ENCODE measurements at regions not wholly inside any gene's neighbourhood (a gene's known extent, or its start where the extent isn't known, plus 50 kb on each side); places are given as distances from the start of the nearest gene placed in this dataset.
"Not testable (repeated sequence)": the region's sequence is repeated elsewhere in the genome, so short reads cannot be mapped to it uniquely, and the experiment has no call there.

DNA sequence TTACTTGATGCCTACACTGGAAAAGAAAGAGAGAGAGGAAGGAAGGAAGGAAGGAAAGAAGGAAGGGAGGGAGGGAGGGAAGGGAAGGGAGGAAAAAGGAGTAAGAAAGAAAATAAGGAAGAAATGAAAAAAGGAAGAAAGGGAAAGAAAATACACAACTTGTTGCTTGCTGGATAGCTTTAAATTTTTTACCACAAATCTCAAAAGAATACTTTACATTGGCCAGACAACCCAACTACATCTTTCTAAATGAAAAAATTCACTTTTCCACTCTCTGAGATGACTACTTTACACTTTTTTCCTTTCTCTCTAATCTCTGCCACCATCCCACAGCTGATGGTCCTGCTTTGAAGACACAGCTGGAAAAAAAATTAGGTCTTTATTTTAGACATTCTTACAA lies 228.9 kb upstream of the FAM78B start (continued):
- TF ChIP-seq KLF7 (tag by site-specific recombination; IDR thresholded peaks at IDR 0.05; ENCODE audit: borderline replicate concordance) (no peak), ZNF560 (tag by site-specific recombination; IDR thresholded peaks at IDR 0.05; ENCODE audit: borderline replicate concordance) (no peak), ZNF677 (tag by site-specific recombination; IDR thresholded peaks at IDR 0.05) (no peak), ZNF202 (tag by site-specific recombination; IDR thresholded peaks at IDR 0.05; ENCODE audit: borderline replicate concordance) (no peak), ZNF174 (tag by site-specific recombination; IDR thresholded peaks at IDR 0.05) (no peak), ELK4 (IDR thresholded peaks at IDR 0.05; ENCODE audit: borderline replicate concordance, low read depth, low read length) (no peak)

GRCh38 chr1:166409253-166410082 lies 242.7 kb upstream of the FAM78B start:
- CTCF ChIA-PET; H3K9me3 ChIP-seq (ENCODE audit: control insufficient read depth, insufficient read depth, low read depth, low read length); H3K4me3 ChIP-seq (ENCODE audit: low read depth, low read length); H3K27ac ChIP-seq (ENCODE audit: extremely low read depth, low read depth, low read length); H3K36me3 ChIP-seq (ENCODE audit: control insufficient read depth in 2 of 2, insufficient read depth in 1 of 2, low read length in 2 of 2); H3K4me1 ChIP-seq (ENCODE audit: control insufficient read depth, insufficient read depth, low read length): not testable (repeated sequence)
- POLR2A ChIA-PET = interaction anchor here (0.6 kb wide), 1 partner anchor 687 kb away, joined by 4 read pairs; no protein-coding TSS in a partner anchor

DNA sequence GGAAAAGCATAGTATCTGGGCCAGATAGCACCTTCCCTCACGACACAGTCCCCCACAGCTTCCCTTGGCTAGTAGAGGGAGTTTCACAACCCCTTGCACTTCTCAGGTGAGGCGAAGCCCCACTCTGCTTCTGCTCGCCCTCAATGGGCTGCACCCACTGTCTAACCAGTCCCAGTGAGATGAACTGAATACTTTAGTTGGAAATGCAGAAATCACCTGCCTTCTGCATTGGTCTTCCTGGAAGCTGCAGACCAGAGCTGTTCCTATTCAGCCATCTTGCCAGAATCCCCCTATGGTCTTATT lies 243.2 kb upstream of the FAM78B start:
- no peak overlapping the region for H3K27ac ChIP-seq (ENCODE audit: extremely low read depth, low read depth, low read length)
- POLR2A ChIA-PET = interaction anchor here (0.6 kb wide), 1 partner anchor 688 kb away, joined by 4 read pairs; no protein-coding TSS in a partner anchor
- no peak overlapping the region for H3K4me3 ChIP-seq (ENCODE audit: low read depth, low read length)
- no peaks in the 10 kb centered on the region for H3K36me3 ChIP-seq (ENCODE audit: control insufficient read depth in 2 of 2, insufficient read depth in 1 of 2, low read length in 2 of 2)
- no peak for TF ChIP-seq ZNF792 (tag by site-specific recombination; IDR thresholded peaks at IDR 0.05)
- no peak for TF ChIP-seq ZSCAN16 (tag by site-specific recombination; IDR thresholded peaks at IDR 0.05)
- no peak for TF ChIP-seq ZNF623 (tag by site-specific recombination; IDR thresholded peaks at IDR 0.05)
- TF ChIP-seq ZNF837 (tag by site-specific recombination; IDR thresholded peaks at IDR 0.05) = no peak
- TF ChIP-seq, protein P1, sequence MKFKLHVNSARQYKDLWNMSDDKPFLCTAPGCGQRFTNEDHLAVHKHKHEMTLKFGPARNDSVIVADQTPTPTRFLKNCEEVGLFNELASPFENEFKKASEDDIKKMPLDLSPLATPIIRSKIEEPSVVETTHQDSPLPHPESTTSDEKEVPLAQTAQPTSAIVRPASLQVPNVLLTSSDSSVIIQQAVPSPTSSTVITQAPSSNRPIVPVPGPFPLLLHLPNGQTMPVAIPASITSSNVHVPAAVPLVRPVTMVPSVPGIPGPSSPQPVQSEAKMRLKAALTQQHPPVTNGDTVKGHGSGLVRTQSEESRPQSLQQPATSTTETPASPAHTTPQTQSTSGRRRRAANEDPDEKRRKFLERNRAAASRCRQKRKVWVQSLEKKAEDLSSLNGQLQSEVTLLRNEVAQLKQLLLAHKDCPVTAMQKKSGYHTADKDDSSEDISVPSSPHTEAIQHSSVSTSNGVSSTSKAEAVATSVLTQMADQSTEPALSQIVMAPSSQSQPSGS (tag by site-specific recombination; IDR thresholded peaks at IDR 0.05; ENCODE audit: low read depth) = no peak
- TF ChIP-seq ZNF416 (tag by site-specific recombination; IDR thresholded peaks at IDR 0.05) = no peak
- no peaks in the 10 kb centered on the region for H3K4me1 ChIP-seq (ENCODE audit: control insufficient read depth, insufficient read depth, low read length)
- CTCF ChIA-PET = no interaction called here
- no peaks in the 10 kb centered on the region for H3K9me3 ChIP-seq (ENCODE audit: control insufficient read depth, insufficient read depth, low read depth, low read length)

- POLR2A ChIA-PET; H3K4me1 ChIP-seq (ENCODE audit: control insufficient read depth, insufficient read depth, low read length); H3K27ac ChIP-seq (ENCODE audit: extremely low read depth, low read depth, low read length); H3K9me3 ChIP-seq (ENCODE audit: control insufficient read depth, insufficient read depth, low read depth, low read length); H3K36me3 ChIP-seq (ENCODE audit: control insufficient read depth in 2 of 2, insufficient read depth in 1 of 2, low read length in 2 of 2); H3K4me3 ChIP-seq (ENCODE audit: low read depth, low read length): not testable (repeated sequence)
- CTCF ChIA-PET = interaction anchor here (0.6 kb wide), 1 partner anchor 64 kb away, joined by 4 read pairs; no protein-coding TSS in a partner anchor
Measured at GRCh38 chr1:166416831-166417230, 250.0 kb upstream of the FAM78B start.

GRCh38 chr1:166418344-166418933 lies 251.6 kb upstream of the FAM78B start:
- CTCF ChIA-PET = interaction anchor here (0.9 kb wide), 1 partner anchor 494 kb away, joined by 3 read pairs; no protein-coding TSS in a partner anchor
- Histone ChIP-seq H3K36me3 (ENCODE audit: control insufficient read depth in 2 of 2, insufficient read depth in 1 of 2, low read length in 2 of 2) (no peaks in the 10 kb centered on the region), H3K27ac (ENCODE audit: extremely low read depth, low read depth, low read length) (no peak overlapping the region), H3K4me1 (ENCODE audit: control insufficient read depth, insufficient read depth, low read length) (no peaks in the 10 kb centered on the region), H3K4me3 (ENCODE audit: low read depth, low read length) (no peak overlapping the region), H3K9me3 (ENCODE audit: control insufficient read depth, insufficient read depth, low read depth, low read length) (no peaks in the 10 kb centered on the region)
- POLR2A ChIA-PET = no interaction called here
- TF ChIP-seq ZNF473 (tag by site-specific recombination; IDR thresholded peaks at IDR 0.05) = no peak
- TF ChIP-seq ZNF555 (tag by site-specific recombination; conservative IDR thresholded peaks at IDR 0.05) = no peak
- TF ChIP-seq, protein P2, sequence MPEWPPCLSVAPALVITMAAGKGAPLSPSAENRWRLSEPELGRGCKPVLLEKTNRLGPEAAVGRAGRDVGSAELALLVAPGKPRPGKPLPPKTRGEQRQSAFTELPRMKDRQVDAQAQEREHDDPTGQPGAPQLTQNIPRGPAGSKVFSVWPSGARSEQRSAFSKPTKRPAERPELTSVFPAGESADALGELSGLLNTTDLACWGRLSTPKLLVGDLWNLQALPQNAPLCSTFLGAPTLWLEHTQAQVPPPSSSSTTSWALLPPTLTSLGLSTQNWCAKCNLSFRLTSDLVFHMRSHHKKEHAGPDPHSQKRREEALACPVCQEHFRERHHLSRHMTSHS (tag by site-specific recombination; IDR thresholded peaks at IDR 0.05) = no peak
- TF ChIP-seq ZBTB49 (tag by site-specific recombination; IDR thresholded peaks at IDR 0.05; ENCODE audit: low read depth) = no peak
